IMR-90 (cell line): ENCODE measurements at regions not wholly inside any gene's neighbourhood (a gene's known extent, or its start where the extent isn't known, plus 50 kb on each side); places are given as distances from the start of the nearest gene placed in this dataset.

ENCODE experiments used
- ATAC-seq: fragments of 200-7000 bp; cut with Tn5 transposase; 2 replicates; pipeline ENCODE4 v1.9.1; 2020; ENCODE audit warnings: low read depth, mild to moderate bottlenecking, moderate library complexity
- BruUV-seq: library from RNA; stranded (reverse); fragments of 400-500 nt; replicated peaks from 2 replicates; lab custom pipeline; 2021; lab: Mats Ljungman, UMichigan
- CTCF ChIA-PET: fragments of 300-600 bp; formaldehyde crosslinking; extraction: SDS; loops from one replicate; lab custom pipeline; 2021; ENCODE audit warnings: antibody characterized with exemption; lab: Yijun Ruan, JAX
- POLR2A ChIA-PET: fragments of 300-600 bp; sonication (Branson Sonifier 250); formaldehyde crosslinking; loops from one replicate; lab custom pipeline; 2022; ENCODE audit warnings: antibody characterized with exemption; ENCODE audit not compliant: unreplicated experiment; lab: Charles Lee
- DNase-seq: peaks from one replicate; pipeline ENCODE4 v3.0.0; 2013
- H2AFZ ChIP-seq: replicated peaks from 2 replicates; pipeline ENCODE3; 2013; ENCODE audit warnings: low read length, mild to moderate bottlenecking; ENCODE audit not compliant: poor library complexity
- H2AK5ac ChIP-seq: 2 replicates; pipeline ENCODE4 v1.6.1; 2013; ENCODE audit warnings: low read depth, low read length, inconsistent platforms
- H2AK9ac ChIP-seq: replicated peaks from 2 replicates; pipeline ENCODE3; 2013; ENCODE audit warnings: mild to moderate bottlenecking, low read depth, low read length, moderate library complexity; ENCODE audit not compliant: poor library complexity
- H2BK120ac ChIP-seq: 2 replicates; pipeline ENCODE4 v1.6.1; 2013; ENCODE audit warnings: low read depth, low read length, inconsistent platforms
- H2BK15ac ChIP-seq: 3 replicates; pipeline ENCODE4 v1.6.1; 2013; ENCODE audit warnings: low read depth, low read length, inconsistent platforms
- H2BK20ac ChIP-seq: 2 replicates; pipeline ENCODE4 v1.6.1; 2013; ENCODE audit warnings: low read depth, mild to moderate bottlenecking, inconsistent platforms, low read length, moderate library complexity
- H2BK5ac ChIP-seq: 2 replicates; pipeline ENCODE4 v1.6.1; 2013; ENCODE audit warnings: mild to moderate bottlenecking, low read depth, low read length, inconsistent platforms; ENCODE audit not compliant: poor library complexity, severe bottlenecking
- H3K14ac ChIP-seq: replicated peaks from 2 replicates; pipeline ENCODE4 v1.6.1; 2013; ENCODE audit warnings: low read depth, low read length, inconsistent platforms
- H3K18ac ChIP-seq: 2 replicates; pipeline ENCODE4 v1.6.1; 2013; ENCODE audit warnings: low read depth, low read length, control low read depth
- H3K23ac ChIP-seq: 2 replicates; pipeline ENCODE4 v1.6.1; 2013; ENCODE audit warnings: low read depth, low read length, inconsistent platforms
- H3K27ac ChIP-seq: 2 replicates; pipeline ENCODE4 v1.5.1; 2013; ENCODE audit warnings: mild to moderate bottlenecking, control low read depth, low read length; ENCODE audit not compliant: insufficient read depth
- H3K27me3 ChIP-seq: 2 replicates; pipeline ENCODE4 v1.6.1; 2013; ENCODE audit warnings: low read length; ENCODE audit not compliant: control insufficient read depth, insufficient read depth
- H3K36me3 ChIP-seq: 2 replicates; pipeline ENCODE4 v1.6.1; 2013; ENCODE audit warnings: low read length, mixed read lengths; ENCODE audit not compliant: control insufficient read depth, insufficient read depth
- H3K4ac ChIP-seq: 2 replicates; pipeline ENCODE4 v1.6.1; 2013; ENCODE audit warnings: low read depth, low read length, inconsistent platforms
- H3K4me1 ChIP-seq: 2 replicates; pipeline ENCODE4 v1.6.1; 2013; ENCODE audit warnings: low read length, mixed read lengths; ENCODE audit not compliant: control insufficient read depth, insufficient read depth
- H3K4me2 ChIP-seq: 2 replicates; pipeline ENCODE4 v1.6.1; 2013; ENCODE audit warnings: low read depth, mild to moderate bottlenecking, control low read depth, low read length, moderate library complexity
- H3K4me3 ChIP-seq: 2 replicates; pipeline ENCODE4 v1.5.1; 2013; ENCODE audit warnings: low read depth, mild to moderate bottlenecking, control low read depth, low read length, moderate library complexity; ENCODE audit not compliant: insufficient read depth
- H3K56ac ChIP-seq: 2 replicates; pipeline ENCODE4 v1.6.1; 2013; ENCODE audit warnings: low read length, inconsistent platforms; ENCODE audit not compliant: insufficient read depth; ENCODE audit errors: extremely low read depth
- H3K79me1 ChIP-seq, 2 experiments: 2 replicates each; pipeline ENCODE4 v1.6.1; 2013; ENCODE audit warnings: low read length in 2 of 2, inconsistent platforms in 1 of 2, low read depth in 1 of 2
- H3K9ac ChIP-seq: 2 replicates; pipeline ENCODE4 v1.6.1; 2013; ENCODE audit warnings: low read depth, low read length, control low read depth
- H3K9me1 ChIP-seq: 2 replicates; pipeline ENCODE4 v1.6.1; 2013; ENCODE audit warnings: low read length, inconsistent platforms; ENCODE audit not compliant: insufficient read depth
- H3K9me3 ChIP-seq: 2 replicates; pipeline ENCODE4 v1.6.1; 2013; ENCODE audit warnings: low read length; ENCODE audit not compliant: control insufficient read depth, insufficient read depth
- H4K20me1 ChIP-seq: 2 replicates; pipeline ENCODE4 v1.6.1; 2013; ENCODE audit warnings: low read length, inconsistent platforms; ENCODE audit not compliant: insufficient read depth
- H4K5ac ChIP-seq: 2 replicates; pipeline ENCODE4 v1.6.1; 2013; ENCODE audit warnings: mild to moderate bottlenecking, low read depth, low read length, control low read depth
- H4K8ac ChIP-seq, 2 experiments: 2 replicates each; pipeline ENCODE4 v1.6.1; 2013; ENCODE audit warnings: low read depth in 2 of 2, low read length in 2 of 2, control low read depth in 1 of 2, inconsistent platforms in 1 of 2
- H4K91ac ChIP-seq: 2 replicates; pipeline ENCODE4 v1.6.1; 2013; ENCODE audit warnings: low read depth, low read length, inconsistent platforms; ENCODE audit not compliant: insufficient read depth
- BHLHE40 ChIP-seq: fragments of 150-350 bp; IDR thresholded peaks from 2 replicates; pipeline ENCODE4 v1.6.1; 2016; ENCODE audit warnings: mild to moderate bottlenecking, low read depth, low read length
- CEBPB ChIP-seq: IDR thresholded peaks from 2 replicates; pipeline ENCODE4 v1.6.1; 2012; ENCODE audit warnings: low read depth, low read length, improper control_type of control experiment
- CHD1 ChIP-seq: IDR thresholded peaks from 2 replicates; pipeline ENCODE4 v1.6.1; 2012; ENCODE audit warnings: low read depth, low read length, improper control_type of control experiment
- CTCF ChIP-seq: conservative IDR thresholded peaks from 2 replicates; pipeline ENCODE4 v1.5.1; 2012; ENCODE audit warnings: mild to moderate bottlenecking, low read depth, low read length, improper control_type of control experiment
- MAFK ChIP-seq: IDR thresholded peaks from 2 replicates; pipeline ENCODE4 v1.6.1; 2012; ENCODE audit warnings: low read depth, low read length, improper control_type of control experiment
- MXI1 ChIP-seq: IDR thresholded peaks from 2 replicates; pipeline ENCODE4 v1.6.1; 2012; ENCODE audit warnings: low read depth, mild to moderate bottlenecking, low read length, moderate library complexity, borderline replicate concordance
- NFE2L2 ChIP-seq: fragments of 150-350 bp; IDR thresholded peaks from 2 replicates; pipeline ENCODE4 v1.6.1; 2016; ENCODE audit warnings: low read depth, mild to moderate bottlenecking, low read length
- POLR2A ChIP-seq: IDR thresholded peaks from 2 replicates; pipeline ENCODE4 v1.6.1; 2012; ENCODE audit warnings: mild to moderate bottlenecking, low read depth, low read length
- RAD21 ChIP-seq: IDR thresholded peaks from 2 replicates; pipeline ENCODE4 v1.6.1; 2012; ENCODE audit warnings: low read length, improper control_type of control experiment
- RCOR1 ChIP-seq: IDR thresholded peaks from 2 replicates; pipeline ENCODE4 v1.6.1; 2012; ENCODE audit warnings: mild to moderate bottlenecking, low read length, improper control_type of control experiment; ENCODE audit not compliant: insufficient replicate concordance
- SMC3 ChIP-seq: fragments of 150-350 bp; IDR thresholded peaks from 2 replicates; pipeline ENCODE4 v1.6.1; 2016; ENCODE audit warnings: low read depth, mild to moderate bottlenecking, antibody characterized with exemption, low read length, moderate library complexity
- WGBS, 2 experiments: methylation state at CpG; one replicate each; pipeline versions ENCODE4 v1.1.5 to v1.1.7; 2013; ENCODE audit warnings: missing lambda C conversion rate in 2 of 2; ENCODE audit not compliant: insufficient read length in 1 of 2; ENCODE audit errors: extremely low coverage in 2 of 2; 5-methylcytosine and 5-hydroxymethylcytosine counted together
- dilution Hi-C: fragments of 300-500 bp; cut with HindIII; formaldehyde crosslinking; loops from one replicate; pipeline ENCODE4 v1.14.3; 2018; ENCODE audit warnings: low sequenced_read_pairs; ENCODE audit not compliant: unreplicated experiment
- in situ Hi-C: fragments of 300-500 bp; cut with MboI; formaldehyde crosslinking; loops from 3 replicates; pipeline ENCODE4 v1.14.3; 2019; ENCODE audit warnings: low sequenced_read_pairs, inconsistent platforms, mixed read lengths
- intact Hi-C: fragments of 100-400 bp; cut with micrococcal nuclease; formaldehyde crosslinking; loops from 2 replicates; pipeline ENCODE4 v1.10.0; 2022
- TF ChIP-seq, protein P1 (sequence below): fragments of 150-350 bp; IDR thresholded peaks from 2 replicates; pipeline ENCODE4 v1.6.1; 2016; ENCODE audit warnings: low read depth, mild to moderate bottlenecking, low read length, moderate library complexity, borderline replicate concordance
- TF ChIP-seq, protein P2 (sequence below): fragments of 150-350 bp; IDR thresholded peaks from 2 replicates; pipeline ENCODE4 v1.6.1; 2017; ENCODE audit warnings: mild to moderate bottlenecking, antibody characterized with exemption, low read length, low read depth

GRCh38 chr2:12421046-12421445 is 295.7 kb upstream of the TRIB2 start:
- Histone ChIP-seq H3K14ac (0 out of 2 replicates have a peak overlapping the region, but pooled peaks have one; percentile 45), H2BK120ac (no peak overlapping the region), H3K56ac (no peak overlapping the region), H3K9me3 (no peaks in the 10 kb centered on the region), H4K91ac (no peak overlapping the region), H4K5ac (no peak overlapping the region), H3K79me1 (no peaks in the 10 kb centered on the region), H2BK15ac (no peak overlapping the region), H2BK20ac (no peak overlapping the region), H4K8ac (no peak overlapping the region), H3K27me3 (no peaks in the 10 kb centered on the region), H2AFZ (no peak overlapping the region), H3K4ac (no peak overlapping the region), H2BK5ac (no peak overlapping the region), H3K23ac (no peak overlapping the region), H3K4me1 (peaks cover 4% of the 10 kb centered on the region; the same call in 1 of the 2 replicates), H3K4me3 (no peak overlapping the region), H3K36me3 (no peaks in the 10 kb centered on the region), H3K27ac (no peak overlapping the region), H3K9ac (no peak overlapping the region), H2AK5ac (no peak overlapping the region), H3K9me1 (no peaks in the 10 kb centered on the region; the same call in 1 of the 2 replicates), H4K20me1 (no peaks in the 10 kb centered on the region), H3K4me2 (no peak overlapping the region), H3K18ac (no peak overlapping the region), H2AK9ac (no peak overlapping the region)
- in situ Hi-C loops, result no loop called here
- ChIA-PET CTCF (no interaction called here), POLR2A (no interaction called here)
- ATAC-seq (no peak), DNase-seq (no peak)
- no TSS peak for BruUV-seq
- no CpG with 5 or more reads among the region's 3 CpGs for WGBS, 2 experiments
- TF ChIP-seq SMC3, result no peak
- TF ChIP-seq NFE2L2, result no peak
- no peak for TF ChIP-seq RAD21
- no peak for TF ChIP-seq BHLHE40
- TF ChIP-seq MAFK, result no peak
- no peak for TF ChIP-seq CEBPB
- no peak for TF ChIP-seq CTCF
- no peak for TF ChIP-seq RCOR1
- TF ChIP-seq, protein P1, sequence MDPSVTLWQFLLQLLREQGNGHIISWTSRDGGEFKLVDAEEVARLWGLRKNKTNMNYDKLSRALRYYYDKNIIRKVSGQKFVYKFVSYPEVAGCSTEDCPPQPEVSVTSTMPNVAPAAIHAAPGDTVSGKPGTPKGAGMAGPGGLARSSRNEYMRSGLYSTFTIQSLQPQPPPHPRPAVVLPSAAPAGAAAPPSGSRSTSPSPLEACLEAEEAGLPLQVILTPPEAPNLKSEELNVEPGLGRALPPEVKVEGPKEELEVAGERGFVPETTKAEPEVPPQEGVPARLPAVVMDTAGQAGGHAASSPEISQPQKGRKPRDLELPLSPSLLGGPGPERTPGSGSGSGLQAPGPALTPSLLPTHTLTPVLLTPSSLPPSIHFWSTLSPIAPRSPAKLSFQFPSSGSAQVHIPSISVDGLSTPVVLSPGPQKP, result no peak
- TF ChIP-seq, protein P2, sequence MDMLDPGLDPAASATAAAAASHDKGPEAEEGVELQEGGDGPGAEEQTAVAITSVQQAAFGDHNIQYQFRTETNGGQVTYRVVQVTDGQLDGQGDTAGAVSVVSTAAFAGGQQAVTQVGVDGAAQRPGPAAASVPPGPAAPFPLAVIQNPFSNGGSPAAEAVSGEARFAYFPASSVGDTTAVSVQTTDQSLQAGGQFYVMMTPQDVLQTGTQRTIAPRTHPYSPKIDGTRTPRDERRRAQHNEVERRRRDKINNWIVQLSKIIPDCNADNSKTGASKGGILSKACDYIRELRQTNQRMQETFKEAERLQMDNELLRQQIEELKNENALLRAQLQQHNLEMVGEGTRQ, result no peak
- no peak for TF ChIP-seq MXI1
- no peak for TF ChIP-seq POLR2A
- no peak for TF ChIP-seq CHD1
- intact Hi-C loops, result no loop called here
- dilution Hi-C loops, result no loop called here
